ENCODE measurements at regions not wholly inside any gene's neighbourhood (a gene's known extent, or its start where the extent isn't known, plus 50 kb on each side); places are given as distances from the start of the nearest gene placed in this dataset.

DNA sequence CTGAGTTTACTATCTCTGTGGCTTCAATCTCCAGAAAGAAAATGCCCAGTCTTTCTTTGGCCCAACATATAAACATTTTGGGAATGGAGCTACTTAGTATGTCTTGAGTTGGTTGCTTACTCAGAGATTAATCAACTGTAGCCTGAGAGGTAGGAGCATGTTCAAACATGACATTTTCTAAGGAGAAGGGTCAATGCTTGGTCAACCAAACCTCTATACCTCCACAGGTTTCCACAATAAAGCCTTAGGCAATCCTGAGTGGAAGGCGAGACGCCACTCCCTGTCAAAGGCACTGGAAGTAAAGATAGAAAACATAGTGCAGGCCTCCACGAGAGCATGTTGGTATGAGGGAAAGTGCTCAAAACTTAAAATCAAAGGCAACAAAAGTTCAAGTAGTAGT lies 411.4 kb downstream of the KCTD16 start:
- no peak for DNase-seq

GRCh38 chr5:144581044-144581443 lies 410.4 kb downstream of the KCTD16 start:
- DNase-seq = no peak

GRCh38 chr5:144577676-144578075 lies 407.0 kb downstream of the KCTD16 start:
- DNase-seq = no peak

DNA sequence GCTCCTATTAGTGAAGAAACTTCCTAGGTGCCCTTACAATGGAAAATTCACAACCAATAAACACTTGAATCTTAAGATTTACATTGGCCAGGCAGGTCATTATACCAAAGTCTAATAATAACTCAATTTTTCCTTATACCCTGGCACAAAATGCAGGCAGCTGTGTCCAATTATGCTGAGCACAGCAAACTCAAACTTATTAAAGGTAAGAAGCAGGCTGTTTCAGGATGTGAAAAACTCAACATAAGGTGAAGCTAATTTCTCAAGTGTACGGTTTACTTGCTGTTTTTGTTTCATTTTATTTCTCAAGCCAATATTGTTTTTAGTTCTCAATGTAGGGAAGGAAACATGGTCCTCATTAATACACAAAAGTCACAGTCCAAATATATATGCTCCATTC lies 405.1 kb downstream of the KCTD16 start:
- DNase-seq = no peak

DNA sequence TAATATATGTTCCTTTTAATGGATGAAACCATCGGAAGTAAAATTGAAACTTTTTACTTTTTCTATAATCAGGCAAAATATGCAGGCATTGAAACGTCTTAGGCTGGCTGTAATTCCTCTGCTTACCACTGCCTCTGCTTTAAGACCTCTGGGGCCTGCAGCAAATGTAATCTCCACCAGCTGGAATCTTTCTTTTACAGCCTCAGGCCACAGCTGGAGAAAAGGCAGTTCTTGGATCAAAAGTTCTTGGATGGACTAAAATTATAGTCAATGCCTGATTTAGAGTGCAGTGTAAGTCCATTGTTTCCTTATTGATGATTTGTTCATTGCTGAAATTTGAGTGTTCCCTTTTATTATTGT lies 396.7 kb downstream of the KCTD16 start:
- no peak for DNase-seq

DNA sequence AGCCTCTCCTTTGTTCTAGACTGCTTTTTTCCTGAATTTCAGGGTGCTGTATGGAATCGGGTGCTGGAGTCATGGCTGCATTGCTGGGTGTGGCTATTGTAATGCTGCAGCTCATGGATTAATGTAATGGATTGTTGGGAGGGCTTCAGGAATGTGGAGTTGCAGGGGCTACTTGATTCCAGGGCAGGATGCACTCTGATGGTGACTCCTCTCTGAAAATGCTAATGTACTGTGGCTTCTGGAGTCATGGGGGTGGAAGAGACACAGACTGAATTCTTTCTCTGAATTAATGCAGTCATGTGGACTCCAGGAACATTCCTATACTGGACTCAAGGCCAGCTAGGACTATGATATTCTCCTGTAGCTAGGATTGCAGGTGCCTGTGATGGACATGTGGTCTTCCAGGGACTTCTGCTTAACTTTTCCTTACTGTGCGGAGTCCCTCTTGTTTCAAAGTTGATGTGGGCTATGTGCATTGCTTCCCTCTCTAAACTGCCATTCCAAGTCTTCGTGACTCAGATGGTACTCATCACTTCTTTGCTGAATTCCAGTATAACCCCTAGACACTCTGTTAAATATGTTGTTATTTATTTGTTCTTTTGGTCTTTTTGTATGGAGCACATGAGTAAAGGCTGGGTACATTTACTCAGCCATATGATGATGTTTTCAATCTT lies 396.2 kb downstream of the KCTD16 start:
- no peak for DNase-seq

GRCh38 chr5:144549580-144549979 lies 378.9 kb downstream of the KCTD16 start:
- no peak for DNase-seq

DNA sequence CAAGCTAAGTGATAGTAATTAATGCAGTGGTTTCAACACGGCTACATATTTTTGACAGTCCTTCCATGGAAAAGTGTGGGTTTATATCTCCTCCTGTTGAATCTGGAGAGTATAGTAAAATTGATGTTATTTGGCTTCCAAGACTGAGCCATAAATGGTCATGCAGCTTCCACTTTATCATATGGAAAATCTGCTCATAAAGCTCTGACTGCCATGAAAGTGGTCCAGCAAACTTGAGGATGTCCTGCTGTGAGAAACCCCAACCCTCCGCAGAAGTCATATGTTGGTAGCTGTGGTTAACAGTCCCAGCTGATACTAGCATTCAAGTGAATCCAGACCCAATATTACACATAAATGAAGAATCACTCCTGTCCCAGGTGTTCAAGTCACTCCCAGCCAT lies 378.3 kb downstream of the KCTD16 start:
- DNase-seq = no peak

DNA sequence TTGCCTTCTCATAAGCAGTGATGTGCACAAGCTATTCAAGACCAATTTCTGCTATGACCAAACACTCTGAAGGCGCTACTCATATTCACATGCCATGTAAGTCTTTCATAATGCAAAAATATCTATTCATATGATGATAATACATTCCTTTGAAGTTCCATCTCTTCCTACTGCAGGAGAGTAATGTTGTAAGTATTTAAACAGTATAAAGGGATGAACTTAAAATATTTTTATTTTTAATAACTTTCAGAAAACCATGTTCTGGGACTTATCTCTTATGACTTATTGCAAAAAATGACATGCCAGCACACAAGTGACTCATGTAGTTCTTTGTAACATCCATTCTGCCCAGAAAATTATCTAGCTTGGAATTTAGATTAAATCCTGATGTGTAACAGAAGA lies 376.4 kb downstream of the KCTD16 start:
- DNase-seq = no peak

GRCh38 chr5:144538845-144539244 lies 368.2 kb downstream of the KCTD16 start:
- DNase-seq = no peak

All from NCI-H524 treated with DMSO at 0.1 percent for 48 hours (cell line).